CD4-positive, alpha-beta memory T cell (primary cell): ENCODE measurements at regions not wholly inside any gene's neighbourhood (a gene's known extent, or its start where the extent isn't known, plus 50 kb on each side); places are given as distances from the start of the nearest gene placed in this dataset.

Source experiments
- CTCF ChIA-PET: fragments of 350-600 bp; sonication (Branson Sonifier 250); formaldehyde crosslinking; loops from one replicate; lab custom pipeline; 2021; ENCODE audit warnings: inconsistent platforms; ENCODE audit not compliant: partially characterized antibody; lab: Charles Lee
- POLR2A ChIA-PET: fragments of 350-600 bp; sonication (Branson Sonifier 250); formaldehyde crosslinking; loops from one replicate; lab custom pipeline; 2021; ENCODE audit not compliant: partially characterized antibody; lab: Charles Lee
- DNase-seq, 5 donors: peaks; one replicate each; pipeline versions ENCODE4 v3.0.0 to v3.0.0-alpha.2; 2020 to 2022; ENCODE audit warnings: mixed read lengths in 1 of 5
- H3K27ac ChIP-seq: one replicate; pipeline ENCODE4 v1.7.0; 2013; ENCODE audit warnings: low read depth, low read length
- H3K27me3 ChIP-seq: 2 replicates; pipeline ENCODE4 v1.7.0; 2013; ENCODE audit warnings: mild to moderate bottlenecking, low read length, moderate library complexity; ENCODE audit not compliant: insufficient read depth
- H3K36me3 ChIP-seq: 2 replicates; pipeline ENCODE4 v1.7.0; 2013; ENCODE audit warnings: mild to moderate bottlenecking, low read length, moderate library complexity; ENCODE audit not compliant: insufficient read depth
- H3K4me1 ChIP-seq: 2 replicates; pipeline ENCODE4 v1.7.0; 2013; ENCODE audit warnings: mild to moderate bottlenecking, low read length, moderate library complexity; ENCODE audit not compliant: insufficient read depth
- H3K4me3 ChIP-seq, 2 donors: one replicate each; pipeline ENCODE4 v1.7.0; 2013; ENCODE audit warnings: low read length in 2 of 2, mild to moderate bottlenecking in 1 of 2
- H3K9me3 ChIP-seq, 2 donors: one replicate each; pipeline ENCODE4 v1.7.0; 2013; ENCODE audit warnings: low read length in 2 of 2, control low read depth in 1 of 2; ENCODE audit not compliant: control insufficient read depth in 1 of 2
- H3K27ac Mint-ChIP-seq, 7 donors: one replicate each; pipeline ENCODE4 v1.8.0; 2020 to 2021; ENCODE audit warnings: mixed read lengths in 7 of 7, mild to moderate bottlenecking in 6 of 7, inconsistent platforms in 3 of 7, moderate library complexity in 3 of 7
- H3K27me3 Mint-ChIP-seq, 2 donors: one replicate each; pipeline ENCODE4 v1.8.0; 2020 to 2021; ENCODE audit warnings: mixed read lengths in 2 of 2
- H3K36me3 Mint-ChIP-seq, 2 donors: one replicate each; pipeline ENCODE4 v1.8.0; 2020 to 2021; ENCODE audit warnings: mixed read lengths in 2 of 2, inconsistent platforms in 1 of 2, mild to moderate bottlenecking in 1 of 2
- H3K4me1 Mint-ChIP-seq, 4 donors: one replicate each; pipeline ENCODE4 v1.8.0; 2020 to 2021; ENCODE audit warnings: mixed read lengths in 4 of 4, mild to moderate bottlenecking in 1 of 4
- H3K4me3 Mint-ChIP-seq, 8 donors: one replicate each; pipeline ENCODE4 v1.8.0; 2020 to 2021; ENCODE audit warnings: mixed read lengths in 8 of 8, mild to moderate bottlenecking in 7 of 8, moderate library complexity in 6 of 8, inconsistent platforms in 3 of 8
- H3K9me3 Mint-ChIP-seq, 8 donors: one replicate each; pipeline ENCODE4 v1.8.0; 2020 to 2021; ENCODE audit warnings: mixed read lengths in 8 of 8, mild to moderate bottlenecking in 5 of 8, inconsistent platforms in 3 of 8, moderate library complexity in 1 of 8
- intact Hi-C: fragments of 100-400 bp; cut with micrococcal nuclease; formaldehyde crosslinking; loops from one replicate; pipeline ENCODE4 v1.15.1; 2023

GRCh38 chr4:111115881-111116280 lies 493.0 kb upstream of the PITX2 start:
- POLR2A ChIA-PET: no interaction called here
- H3K4me1 Mint-ChIP-seq: no peaks in the 10 kb centered on the region

GRCh38 chr4:111120191-111120590 lies 497.3 kb upstream of the PITX2 start:
- no peaks in the 10 kb centered on the region for H3K27me3 Mint-ChIP-seq
- no peaks in the 10 kb centered on the region for H3K4me1 Mint-ChIP-seq
- intact Hi-C loops: no loop called here

More at GRCh38 chr4:111115881-111116280, 493.0 kb upstream of the PITX2 start:
- H3K27ac ChIP-seq: no peak overlapping the region
- H3K4me3 Mint-ChIP-seq: no peak overlapping the region
- intact Hi-C loops: no loop called here
- peaks cover 0 to 6% (median 5%) of the 10 kb centered on the region in 8 donors for H3K9me3 Mint-ChIP-seq
- no peaks in the 10 kb centered on the region for H3K36me3 Mint-ChIP-seq
- DNase-seq: no peak
- no peaks in the 10 kb centered on the region for H3K27me3 ChIP-seq
- no peaks in the 10 kb centered on the region for H3K36me3 ChIP-seq
- no peaks in the 10 kb centered on the region for H3K9me3 ChIP-seq
- no peaks in the 10 kb centered on the region for H3K27me3 Mint-ChIP-seq
- H3K27ac Mint-ChIP-seq: no peak overlapping the region
- no peaks in the 10 kb centered on the region for H3K4me1 ChIP-seq
- CTCF ChIA-PET: no interaction called here
- H3K4me3 ChIP-seq: no peak overlapping the region

GRCh38 chr4:111126340-111126739 lies 503.5 kb upstream of the PITX2 start:
- no peaks in the 10 kb centered on the region for H3K4me1 ChIP-seq
- H3K27me3 ChIP-seq: no peaks in the 10 kb centered on the region
- H3K27me3 Mint-ChIP-seq: no peaks in the 10 kb centered on the region
- peaks cover 0 to 8% (median under 1%) of the 10 kb centered on the region in 4 donors for H3K4me1 Mint-ChIP-seq
- no peak overlapping the region for H3K4me3 Mint-ChIP-seq
- intact Hi-C loops: no loop called here
- no peak for DNase-seq
- POLR2A ChIA-PET: interaction anchor here (0.6 kb wide), 1 partner anchor 7 kb away, joined by 3 read pairs; no protein-coding TSS in a partner anchor
- H3K9me3 ChIP-seq: no peaks in the 10 kb centered on the region
- H3K4me3 ChIP-seq: no peak overlapping the region
- H3K36me3 Mint-ChIP-seq: no peaks in the 10 kb centered on the region
- no peak overlapping the region for H3K27ac Mint-ChIP-seq
- peaks cover 0 to 8% (median 0%) of the 10 kb centered on the region in 8 donors for H3K9me3 Mint-ChIP-seq
- H3K36me3 ChIP-seq: no peaks in the 10 kb centered on the region
- CTCF ChIA-PET: no interaction called here
- H3K27ac ChIP-seq: no peak overlapping the region

More at GRCh38 chr4:111120191-111120590, 497.3 kb upstream of the PITX2 start:
- no peaks in the 10 kb centered on the region for H3K27me3 ChIP-seq
- Mint-ChIP-seq H3K36me3 (no peaks in the 10 kb centered on the region), H3K9me3 (peaks cover 0 to 6% (median 5%) of the 10 kb centered on the region in 8 donors), H3K4me3 (no peak overlapping the region), H3K27ac (no peak overlapping the region)
- no peaks in the 10 kb centered on the region for H3K9me3 ChIP-seq
- no peaks in the 10 kb centered on the region for H3K4me1 ChIP-seq
- H3K27ac ChIP-seq: no peak overlapping the region
- H3K4me3 ChIP-seq: no peak overlapping the region
- H3K36me3 ChIP-seq: no peaks in the 10 kb centered on the region
- CTCF ChIA-PET: interaction anchor here (0.9 kb wide), 1 partner anchor 12 kb away, joined by 3 read pairs; no protein-coding TSS in a partner anchor
- POLR2A ChIA-PET: no interaction called here
- no peak for DNase-seq

DNA sequence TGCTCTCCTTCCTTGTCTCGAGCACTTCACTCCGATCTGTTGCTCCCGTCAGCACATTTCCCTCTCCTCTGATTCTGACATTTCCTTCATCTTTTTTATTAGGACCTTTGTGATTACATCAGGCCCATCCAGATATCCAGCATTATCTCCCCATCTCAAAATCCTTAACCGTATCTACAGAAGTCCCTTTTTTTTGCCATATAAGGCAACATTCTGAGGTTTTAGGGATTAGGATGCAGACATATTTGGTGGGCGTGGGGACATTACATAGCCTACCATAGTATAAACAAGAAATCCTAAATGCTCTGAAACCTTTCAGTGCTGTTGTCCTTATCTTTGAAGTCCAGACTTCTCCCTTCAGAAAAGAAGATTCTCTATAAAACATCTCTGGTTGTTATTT lies 505.0 kb upstream of the PITX2 start:
- H3K27ac Mint-ChIP-seq: no peak overlapping the region

GRCh38 chr4:111128327-111128726 lies 505.4 kb upstream of the PITX2 start:
- intact Hi-C loops: no loop called here
- Histone ChIP-seq H3K27ac (no peak overlapping the region), H3K4me1 (no peaks in the 10 kb centered on the region), H3K4me3 (no peak overlapping the region), H3K27me3 (no peaks in the 10 kb centered on the region), H3K36me3 (no peaks in the 10 kb centered on the region), H3K9me3 (no peaks in the 10 kb centered on the region)
- Mint-ChIP-seq H3K4me3 (peak overlapping the region in 1 of 8 donors; percentile 52), H3K9me3 (peaks cover 0 to 7% (median 0%) of the 10 kb centered on the region in 8 donors), H3K4me1 (peaks cover 0 to 8% (median under 1%) of the 10 kb centered on the region in 4 donors), H3K36me3 (no peaks in the 10 kb centered on the region), H3K27me3 (no peaks in the 10 kb centered on the region), H3K27ac (no peak overlapping the region)
- POLR2A ChIA-PET: no interaction called here
- no peak for DNase-seq
- CTCF ChIA-PET: no interaction called here

More for the DNA sequence above, 505.0 kb upstream of the PITX2 start:
- Histone ChIP-seq H3K27me3 (no peaks in the 10 kb centered on the region), H3K4me1 (no peaks in the 10 kb centered on the region), H3K4me3 (no peak overlapping the region), H3K27ac (no peak overlapping the region), H3K36me3 (no peaks in the 10 kb centered on the region), H3K9me3 (no peaks in the 10 kb centered on the region)
- Mint-ChIP-seq H3K9me3 (peaks cover 0 to 8% (median 0%) of the 10 kb centered on the region in 8 donors), H3K27me3 (no peaks in the 10 kb centered on the region), H3K36me3 (no peaks in the 10 kb centered on the region), H3K4me1 (peaks cover 0 to 8% (median under 1%) of the 10 kb centered on the region in 4 donors), H3K4me3 (peak overlapping the region in 1 of 8 donors; percentile 14)
- intact Hi-C loops: no loop called here
- ChIA-PET CTCF (no interaction called here), POLR2A (no interaction called here)
- no peak for DNase-seq

DNA sequence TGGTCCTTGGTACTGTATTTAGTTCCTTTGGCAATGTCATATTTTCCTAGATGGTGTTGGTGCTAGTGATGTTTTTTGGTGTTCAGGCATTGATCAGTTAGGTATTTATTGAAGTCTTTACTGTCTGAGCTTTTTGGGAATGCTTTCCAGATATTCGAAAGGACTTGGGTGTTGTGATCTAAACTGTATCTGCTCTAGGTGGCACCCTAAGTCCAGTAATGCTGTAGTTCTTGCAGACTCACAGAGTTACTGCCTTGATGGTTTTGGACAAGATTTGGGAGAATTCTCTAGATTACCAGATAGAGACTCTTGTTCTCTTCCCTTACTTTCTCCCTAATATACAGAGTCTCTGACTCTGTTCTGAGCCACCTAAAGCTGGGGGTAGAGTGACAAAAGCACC lies 513.6 kb upstream of the PITX2 start:
- H3K27me3 ChIP-seq: no peaks in the 10 kb centered on the region
- H3K27ac ChIP-seq: no peak overlapping the region
- no peaks in the 10 kb centered on the region for H3K4me1 ChIP-seq
- intact Hi-C loops: no loop called here
- no peak for DNase-seq
- no peak overlapping the region for H3K4me3 ChIP-seq
- no peaks in the 10 kb centered on the region for H3K9me3 ChIP-seq
- H3K27ac Mint-ChIP-seq: no peak overlapping the region
- no peaks in the 10 kb centered on the region for H3K36me3 ChIP-seq
- no peaks in the 10 kb centered on the region for H3K27me3 Mint-ChIP-seq
- CTCF ChIA-PET: no interaction called here
- H3K9me3 Mint-ChIP-seq: peaks cover 0 to 11% (median 3%) of the 10 kb centered on the region in 8 donors
- POLR2A ChIA-PET: no interaction called here
- H3K4me1 Mint-ChIP-seq: no peaks in the 10 kb centered on the region
- no peak overlapping the region for H3K4me3 Mint-ChIP-seq
- no peaks in the 10 kb centered on the region for H3K36me3 Mint-ChIP-seq

- H3K27ac Mint-ChIP-seq: no peak overlapping the region
- POLR2A ChIA-PET: no interaction called here
- DNase-seq: no peak
- Histone ChIP-seq H3K4me3 (no peak overlapping the region), H3K4me1 (no peaks in the 10 kb centered on the region), H3K9me3 (no peaks in the 10 kb centered on the region), H3K27me3 (no peaks in the 10 kb centered on the region), H3K27ac (no peak overlapping the region), H3K36me3 (no peaks in the 10 kb centered on the region)
- H3K4me3 Mint-ChIP-seq: no peak overlapping the region
- H3K4me1 Mint-ChIP-seq: no peaks in the 10 kb centered on the region
- no peaks in the 10 kb centered on the region for H3K36me3 Mint-ChIP-seq
- peaks cover 0 to 11% (median 3%) of the 10 kb centered on the region in 8 donors for H3K9me3 Mint-ChIP-seq
- no peaks in the 10 kb centered on the region for H3K27me3 Mint-ChIP-seq
- CTCF ChIA-PET: no interaction called here
- intact Hi-C loops: no loop called here
Observed at GRCh38 chr4:111136967-111137366, 514.1 kb upstream of the PITX2 start.
